ENCODE measurements at regions not wholly inside any gene's neighbourhood (a gene's known extent, or its start where the extent isn't known, plus 50 kb on each side); places are given as distances from the start of the nearest gene placed in this dataset.

GRCh38 chr2:23256643-23257042, 128.3 kb upstream of the KLHL29 start:
- TF ChIP-seq CTCF (IDR thresholded peaks at IDR 0.05 in 2 of 3, conservative IDR thresholded peaks at IDR 0.05 in 1 of 3; ENCODE audit: borderline replicate concordance in 1 of 3, insufficient read depth in 1 of 3, low read depth in 2 of 3, low read length in 2 of 3) (no peak), JUND (IDR thresholded peaks at IDR 0.05) (no peak)
